ENCODE measurements at regions not wholly inside any gene's neighbourhood (a gene's known extent, or its start where the extent isn't known, plus 50 kb on each side); places are given as distances from the start of the nearest gene placed in this dataset.

DNA sequence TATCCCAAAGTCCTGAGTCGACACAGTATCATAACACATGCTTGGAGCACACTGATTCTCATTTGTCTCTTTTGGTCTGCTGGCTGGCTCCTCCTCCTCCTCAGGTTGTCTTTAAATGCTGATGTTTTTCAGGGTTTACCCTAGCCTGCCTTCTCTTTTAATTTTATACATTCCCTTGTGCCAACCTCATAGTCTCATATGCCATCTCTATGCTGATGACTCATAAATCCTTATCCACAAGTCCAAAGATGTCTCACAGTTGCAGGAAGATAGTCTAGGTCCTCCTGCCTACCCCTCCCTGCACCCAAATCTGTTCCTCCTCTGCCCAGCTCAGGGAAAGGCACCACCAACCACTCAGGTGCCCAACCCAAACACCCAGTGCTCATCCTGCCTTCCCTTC is 108.3 kb downstream of the SIPA1L2 start:
- Histone ChIP-seq H3K27me3 (ENCODE audit: low read length) (no peaks in the 10 kb centered on the region), H3K27ac (ENCODE audit: low read length) (no peak overlapping the region), H3K4me2 (ENCODE audit: low read depth, low read length, poor library complexity, severe bottlenecking) (no peak overlapping the region), H3K9ac (ENCODE audit: low read length) (no peak overlapping the region), H3K9me2 (replicated peaks; ENCODE audit: insufficient read depth, low read length) (no peaks in the 10 kb centered on the region), H3K9me3 (ENCODE audit: low read length) (no peaks in the 10 kb centered on the region), H2AFZ (ENCODE audit: low read length) (no peak overlapping the region), H3K79me2 (ENCODE audit: low read length) (no peaks in the 10 kb centered on the region), H3K4me3 (ENCODE audit: low read length) (no peak overlapping the region), H3K4me1 (ENCODE audit: low read length) (no peaks in the 10 kb centered on the region), H4K20me1 (ENCODE audit: insufficient read depth, low read depth, low read length) (no peaks in the 10 kb centered on the region), H3K36me3 (ENCODE audit: insufficient read depth, low read length) (no peaks in the 10 kb centered on the region)
- DNase-seq: no peak

DNA sequence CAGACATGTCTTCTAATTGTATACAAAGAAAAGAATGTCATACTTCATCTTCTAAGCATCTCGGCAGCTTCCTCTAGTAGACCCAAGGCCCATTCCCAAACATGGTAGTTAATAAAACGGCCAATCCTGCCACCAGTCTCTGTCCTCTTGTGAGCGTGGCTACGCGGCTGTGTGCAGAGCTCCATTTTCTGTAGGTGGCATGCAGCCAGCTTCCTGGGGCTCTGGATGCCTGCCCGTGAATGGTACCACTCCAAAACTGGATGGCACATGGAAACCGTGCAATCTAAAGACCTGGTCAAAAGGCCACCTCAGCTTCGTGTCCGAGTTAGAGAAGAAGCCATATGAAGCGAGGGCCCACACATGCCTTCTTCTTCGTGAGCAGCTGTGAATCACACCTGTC is 110.7 kb downstream of the SIPA1L2 start:
- no peaks in the 10 kb centered on the region for H3K79me2 ChIP-seq (ENCODE audit: low read length)

DNA sequence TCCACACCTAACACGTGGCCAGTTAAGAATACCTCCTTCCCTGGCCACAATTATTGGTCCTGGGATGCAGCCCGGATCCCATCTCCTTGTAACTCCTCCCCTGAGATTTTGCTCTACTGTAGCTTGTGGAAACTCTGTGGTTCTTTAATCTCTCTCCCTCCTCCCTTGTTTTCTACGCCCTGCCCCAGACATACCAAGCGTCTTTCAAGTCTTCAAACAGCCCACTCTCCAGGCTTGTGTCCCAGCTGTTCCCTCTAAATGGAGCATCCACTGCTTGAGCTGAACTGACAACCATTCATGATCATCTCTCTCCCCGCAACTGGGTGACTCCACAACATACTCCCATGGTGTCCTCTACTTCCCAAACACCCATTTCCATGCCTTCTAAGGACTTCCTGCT is 111.6 kb downstream of the SIPA1L2 start:
- no peak overlapping the region for H3K27ac ChIP-seq (ENCODE audit: low read length)
- no peaks in the 10 kb centered on the region for H3K36me3 ChIP-seq (ENCODE audit: insufficient read depth, low read length)
- no peaks in the 10 kb centered on the region for H3K27me3 ChIP-seq (ENCODE audit: low read length)
- no peaks in the 10 kb centered on the region for H4K20me1 ChIP-seq (ENCODE audit: insufficient read depth, low read depth, low read length)
- H3K4me1 ChIP-seq (ENCODE audit: low read length): no peaks in the 10 kb centered on the region
- no peaks in the 10 kb centered on the region for H3K79me2 ChIP-seq (ENCODE audit: low read length)
- H3K9me3 ChIP-seq (ENCODE audit: low read length): no peaks in the 10 kb centered on the region
- H3K4me2 ChIP-seq (ENCODE audit: low read depth, low read length, poor library complexity, severe bottlenecking): no peak overlapping the region
- no peak overlapping the region for H3K9ac ChIP-seq (ENCODE audit: low read length)
- no peak for DNase-seq
- no peaks in the 10 kb centered on the region for H3K9me2 ChIP-seq (replicated peaks; ENCODE audit: insufficient read depth, low read length)
- H3K4me3 ChIP-seq (ENCODE audit: low read length): no peak overlapping the region
- no peak overlapping the region for H2AFZ ChIP-seq (ENCODE audit: low read length)

More for the DNA sequence above, 110.7 kb downstream of the SIPA1L2 start:
- DNase-seq: no peak
- Histone ChIP-seq H3K36me3 (ENCODE audit: insufficient read depth, low read length) (no peaks in the 10 kb centered on the region), H2AFZ (ENCODE audit: low read length) (no peak overlapping the region), H3K4me1 (ENCODE audit: low read length) (no peaks in the 10 kb centered on the region), H3K9me2 (replicated peaks; ENCODE audit: insufficient read depth, low read length) (no peaks in the 10 kb centered on the region), H3K9ac (ENCODE audit: low read length) (no peak overlapping the region), H4K20me1 (ENCODE audit: insufficient read depth, low read depth, low read length) (no peaks in the 10 kb centered on the region), H3K27me3 (ENCODE audit: low read length) (no peaks in the 10 kb centered on the region), H3K4me3 (ENCODE audit: low read length) (no peak overlapping the region), H3K27ac (ENCODE audit: low read length) (no peak overlapping the region), H3K4me2 (ENCODE audit: low read depth, low read length, poor library complexity, severe bottlenecking) (no peak overlapping the region), H3K9me3 (ENCODE audit: low read length) (no peaks in the 10 kb centered on the region)

DNA sequence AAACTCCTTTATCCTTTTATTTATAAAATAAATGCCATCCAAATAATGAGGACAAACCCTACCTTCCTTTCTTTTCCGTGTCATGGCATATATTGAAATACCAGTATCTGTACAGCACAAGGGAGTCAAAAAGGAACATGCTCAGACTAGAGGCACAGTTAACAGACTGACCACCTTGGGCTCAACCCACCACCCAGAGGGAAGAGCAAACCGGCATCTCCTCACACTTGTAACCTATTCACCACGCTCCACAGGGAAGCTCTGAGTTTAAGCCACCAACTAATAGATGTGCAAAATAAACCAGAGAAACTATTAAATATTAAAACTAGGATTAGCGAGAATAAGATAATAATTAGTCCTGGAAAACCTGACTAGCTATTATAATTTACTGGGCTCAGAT is 112.7 kb downstream of the SIPA1L2 start:
- Histone ChIP-seq H3K36me3 (ENCODE audit: insufficient read depth, low read length) (no peaks in the 10 kb centered on the region), H2AFZ (ENCODE audit: low read length) (no peak overlapping the region), H3K79me2 (ENCODE audit: low read length) (no peaks in the 10 kb centered on the region), H3K9ac (ENCODE audit: low read length) (no peak overlapping the region), H3K4me2 (ENCODE audit: low read depth, low read length, poor library complexity, severe bottlenecking) (no peak overlapping the region), H4K20me1 (ENCODE audit: insufficient read depth, low read depth, low read length) (no peaks in the 10 kb centered on the region), H3K4me1 (ENCODE audit: low read length) (no peaks in the 10 kb centered on the region), H3K9me3 (ENCODE audit: low read length) (no peaks in the 10 kb centered on the region), H3K27me3 (ENCODE audit: low read length) (no peaks in the 10 kb centered on the region), H3K27ac (ENCODE audit: low read length) (no peak overlapping the region), H3K4me3 (ENCODE audit: low read length) (no peak overlapping the region), H3K9me2 (replicated peaks; ENCODE audit: insufficient read depth, low read length) (no peaks in the 10 kb centered on the region)
- DNase-seq: no peak

DNA sequence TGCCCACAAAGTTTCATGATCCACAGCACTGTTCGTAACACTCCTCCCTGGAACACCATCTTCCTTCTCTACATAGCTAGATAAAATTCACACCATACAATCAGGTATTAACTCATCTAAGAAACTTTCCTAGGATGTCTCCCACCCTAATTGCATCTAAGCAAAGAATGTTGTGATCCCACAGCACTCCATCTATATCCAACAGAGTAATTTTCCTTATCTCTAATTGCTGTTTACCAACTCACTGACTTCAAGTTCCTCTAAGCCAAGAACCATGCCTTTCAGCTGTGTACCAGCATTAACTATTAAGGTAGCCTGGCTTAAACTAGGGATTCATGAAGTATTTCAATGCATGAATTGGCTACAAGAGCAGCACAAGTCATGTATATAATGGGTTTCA is 114.2 kb downstream of the SIPA1L2 start:
- H3K27ac ChIP-seq (ENCODE audit: low read length): no peak overlapping the region
- H3K9ac ChIP-seq (ENCODE audit: low read length): no peak overlapping the region
- no peak overlapping the region for H3K4me2 ChIP-seq (ENCODE audit: low read depth, low read length, poor library complexity, severe bottlenecking)
- H3K27me3 ChIP-seq (ENCODE audit: low read length): no peaks in the 10 kb centered on the region
- DNase-seq: no peak
- no peaks in the 10 kb centered on the region for H3K4me1 ChIP-seq (ENCODE audit: low read length)
- no peaks in the 10 kb centered on the region for H3K36me3 ChIP-seq (ENCODE audit: insufficient read depth, low read length)
- H2AFZ ChIP-seq (ENCODE audit: low read length): no peak overlapping the region
- H3K9me2 ChIP-seq (replicated peaks; ENCODE audit: insufficient read depth, low read length): no peaks in the 10 kb centered on the region
- H3K79me2 ChIP-seq (ENCODE audit: low read length): no peaks in the 10 kb centered on the region
- no peaks in the 10 kb centered on the region for H4K20me1 ChIP-seq (ENCODE audit: insufficient read depth, low read depth, low read length)
- no peak overlapping the region for H3K4me3 ChIP-seq (ENCODE audit: low read length)
- no peaks in the 10 kb centered on the region for H3K9me3 ChIP-seq (ENCODE audit: low read length)

DNA sequence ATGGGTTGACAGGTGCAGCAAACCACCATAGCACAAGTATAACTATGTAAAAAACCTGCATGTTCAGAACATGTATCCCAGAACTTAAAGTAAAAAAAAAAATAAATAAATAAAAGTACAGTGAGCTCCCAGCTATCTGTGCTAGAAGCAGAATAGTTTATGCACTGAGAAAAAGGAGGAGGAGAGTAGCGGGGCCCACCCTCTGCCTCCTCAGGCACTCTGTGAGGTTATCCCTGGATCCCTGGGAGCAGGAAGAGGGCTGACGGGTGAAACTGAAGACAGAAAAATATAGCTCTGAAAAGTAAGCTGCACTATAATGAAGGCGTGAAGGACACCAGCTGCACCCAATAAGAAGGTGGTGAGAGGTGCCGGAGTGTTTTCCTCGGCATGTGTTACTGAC is 117.2 kb downstream of the SIPA1L2 start:
- Histone ChIP-seq H3K36me3 (ENCODE audit: insufficient read depth, low read length) (no peaks in the 10 kb centered on the region), H3K4me2 (ENCODE audit: low read depth, low read length, poor library complexity, severe bottlenecking) (no peak overlapping the region), H3K4me1 (ENCODE audit: low read length) (no peaks in the 10 kb centered on the region), H2AFZ (ENCODE audit: low read length) (no peak overlapping the region), H4K20me1 (ENCODE audit: insufficient read depth, low read depth, low read length) (no peaks in the 10 kb centered on the region), H3K9me2 (replicated peaks; ENCODE audit: insufficient read depth, low read length) (no peaks in the 10 kb centered on the region), H3K27ac (ENCODE audit: low read length) (no peak overlapping the region), H3K27me3 (ENCODE audit: low read length) (no peaks in the 10 kb centered on the region), H3K4me3 (ENCODE audit: low read length) (no peak overlapping the region), H3K9ac (ENCODE audit: low read length) (no peak overlapping the region), H3K79me2 (ENCODE audit: low read length) (no peaks in the 10 kb centered on the region), H3K9me3 (ENCODE audit: low read length) (no peaks in the 10 kb centered on the region)
- DNase-seq: no peak

DNA sequence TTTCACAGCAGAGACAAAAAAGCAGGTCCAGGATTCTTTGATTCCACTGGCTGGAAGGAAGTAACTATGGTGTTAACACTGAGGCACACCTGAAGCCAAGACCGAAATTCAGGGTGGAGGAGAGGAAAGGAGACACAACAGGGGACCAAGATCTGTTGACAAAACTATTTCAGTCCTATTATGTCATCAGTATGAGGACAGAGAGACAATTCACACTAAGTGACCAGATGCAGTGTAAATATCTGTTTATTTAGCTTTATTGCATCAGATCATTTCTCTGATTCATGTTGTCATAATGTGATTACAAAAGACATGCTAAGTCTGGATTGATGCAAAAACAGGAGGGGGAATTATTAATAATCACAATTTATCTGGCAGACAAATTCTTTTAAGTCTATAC is 118.8 kb downstream of the SIPA1L2 start:
- Histone ChIP-seq H3K27ac (ENCODE audit: low read length) (no peak overlapping the region), H3K9me3 (ENCODE audit: low read length) (no peaks in the 10 kb centered on the region), H4K20me1 (ENCODE audit: insufficient read depth, low read depth, low read length) (no peaks in the 10 kb centered on the region), H3K27me3 (ENCODE audit: low read length) (no peaks in the 10 kb centered on the region), H3K36me3 (ENCODE audit: insufficient read depth, low read length) (no peaks in the 10 kb centered on the region), H2AFZ (ENCODE audit: low read length) (no peak overlapping the region), H3K4me1 (ENCODE audit: low read length) (no peaks in the 10 kb centered on the region), H3K4me2 (ENCODE audit: low read depth, low read length, poor library complexity, severe bottlenecking) (no peak overlapping the region), H3K79me2 (ENCODE audit: low read length) (no peaks in the 10 kb centered on the region), H3K9ac (ENCODE audit: low read length) (no peak overlapping the region), H3K4me3 (ENCODE audit: low read length) (no peak overlapping the region), H3K9me2 (replicated peaks; ENCODE audit: insufficient read depth, low read length) (no peaks in the 10 kb centered on the region)
- no peak for DNase-seq

DNA sequence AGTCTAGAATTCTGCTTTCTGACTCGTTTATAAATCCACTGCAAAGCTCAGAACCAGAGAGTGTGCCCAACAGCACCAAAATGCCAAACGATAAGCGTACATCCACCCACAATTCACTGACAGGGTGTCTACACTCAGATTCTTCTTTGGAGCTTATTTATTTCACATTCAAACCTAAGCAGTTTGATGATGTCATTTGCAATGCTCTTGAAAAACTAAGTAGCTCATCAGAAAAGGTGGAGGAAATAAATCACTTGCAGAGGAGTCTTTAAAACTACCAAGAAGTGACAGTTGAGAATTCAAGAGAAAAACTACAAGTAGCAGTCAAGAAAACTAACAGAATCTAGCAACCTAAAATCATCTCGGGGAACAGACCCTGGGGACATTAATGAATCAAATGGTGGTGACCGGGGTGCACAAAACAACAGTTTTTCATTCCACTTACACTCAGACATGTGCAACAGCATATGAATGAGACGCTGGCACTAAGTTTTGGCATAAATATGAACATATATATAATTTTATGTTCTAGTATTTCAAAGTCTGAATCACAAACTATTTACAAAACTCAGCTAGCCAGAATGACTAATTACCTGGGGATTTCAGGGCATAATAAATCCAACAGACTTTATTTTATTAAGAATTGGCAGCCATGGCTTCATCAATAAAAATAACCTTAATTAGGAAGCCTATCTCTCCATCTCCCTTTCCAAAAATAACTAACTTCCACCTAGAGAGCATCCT is 119.4 kb downstream of the SIPA1L2 start:
- no peak overlapping the region for H3K9ac ChIP-seq (ENCODE audit: low read length)
- H3K4me2 ChIP-seq (ENCODE audit: low read depth, low read length, poor library complexity, severe bottlenecking): no peak overlapping the region
- H3K9me2 ChIP-seq (replicated peaks; ENCODE audit: insufficient read depth, low read length): no peaks in the 10 kb centered on the region
- no peak overlapping the region for H3K27ac ChIP-seq (ENCODE audit: low read length)
- H3K79me2 ChIP-seq (ENCODE audit: low read length): no peaks in the 10 kb centered on the region
- H3K4me1 ChIP-seq (ENCODE audit: low read length): no peaks in the 10 kb centered on the region
- H3K9me3 ChIP-seq (ENCODE audit: low read length): no peaks in the 10 kb centered on the region
- no peak overlapping the region for H3K4me3 ChIP-seq (ENCODE audit: low read length)
- H3K27me3 ChIP-seq (ENCODE audit: low read length): no peaks in the 10 kb centered on the region
- no peaks in the 10 kb centered on the region for H4K20me1 ChIP-seq (ENCODE audit: insufficient read depth, low read depth, low read length)
- H3K36me3 ChIP-seq (ENCODE audit: insufficient read depth, low read length): no peaks in the 10 kb centered on the region
- DNase-seq: no peak
- no peak overlapping the region for H2AFZ ChIP-seq (ENCODE audit: low read length)
